DND-41 (cell line): ENCODE measurements at regions not wholly inside any gene's neighbourhood (a gene's known extent, or its start where the extent isn't known, plus 50 kb on each side); places are given as distances from the start of the nearest gene placed in this dataset.

Source experiments
- CTCF ChIP-seq: IDR thresholded peaks from 2 replicates; pipeline ENCODE4 v1.5.1; 2012; ENCODE audit warnings: borderline replicate concordance, low read length, moderate library complexity, mild to moderate bottlenecking; ENCODE audit not compliant: poor library complexity, severe bottlenecking; ENCODE audit errors: extremely low read depth
- EZH2 ChIP-seq: IDR thresholded peaks from 3 replicates; pipeline ENCODE4 v1.6.1; 2012; ENCODE audit warnings: borderline replicate concordance, low read depth, mild to moderate bottlenecking, moderate library complexity, low read length, inconsistent platforms; ENCODE audit not compliant: severe bottlenecking

GRCh38 chr6:139446138-139446715, 71.8 kb upstream of the CITED2 start:
- TF ChIP-seq CTCF: no peak
- TF ChIP-seq EZH2: no peak
